H1 (cell line): ENCODE measurements at regions not wholly inside any gene's neighbourhood (a gene's known extent, or its start where the extent isn't known, plus 50 kb on each side); places are given as distances from the start of the nearest gene placed in this dataset.

Source experiments
- CTCF ChIA-PET: fragments of 300-600 bp; sonication (Branson Sonifier 250); formaldehyde crosslinking; loops from one replicate; lab custom pipeline; 2021; ENCODE audit not compliant: partially characterized antibody; lab: Charles Lee
- POLR2A ChIA-PET: fragments of 300-600 bp; sonication (Branson Sonifier 250); formaldehyde crosslinking; loops from one replicate; lab custom pipeline; 2021; ENCODE audit warnings: inconsistent platforms; ENCODE audit not compliant: partially characterized antibody; lab: Charles Lee
- DNase-seq, 2 experiments: peaks; one replicate each; pipeline versions ENCODE4 v3.0.0 to v3.0.0-alpha.2; 2010 to 2022; ENCODE audit warnings: low spot score in 2 of 2, low read depth in 1 of 2, mixed read lengths in 1 of 2
- FAIRE-seq: peaks from 2 replicates; lab custom pipeline; 2011; peaks lifted over from hg19 to GRCh38; lab: Jason Lieb, UNC
- H2AFZ ChIP-seq: 2 replicates; pipeline ENCODE4 v1.8.1; 2012; ENCODE audit warnings: low read length, inconsistent platforms
- H2AK5ac ChIP-seq: 2 replicates; pipeline ENCODE4 v1.6.1; 2013; ENCODE audit warnings: low read depth, low read length
- H2BK120ac ChIP-seq: replicated peaks from 2 replicates; pipeline ENCODE3; 2013; ENCODE audit warnings: low read depth, low read length, inconsistent platforms
- H2BK12ac ChIP-seq: 2 replicates; pipeline ENCODE4 v1.6.1; 2013; ENCODE audit warnings: low read depth, low read length
- H2BK15ac ChIP-seq: 2 replicates; pipeline ENCODE4 v1.6.1; 2013; ENCODE audit warnings: low read length
- H2BK20ac ChIP-seq: 2 replicates; pipeline ENCODE4 v1.6.1; 2013; ENCODE audit warnings: low read length
- H2BK5ac ChIP-seq: 2 replicates; pipeline ENCODE4 v1.6.1; 2013; ENCODE audit warnings: low read depth, low read length
- H3K14ac ChIP-seq: 2 replicates; pipeline ENCODE4 v1.6.1; 2013; ENCODE audit warnings: inconsistent platforms; ENCODE audit not compliant: insufficient read length
- H3K18ac ChIP-seq: 2 replicates; pipeline ENCODE4 v1.6.1; 2013; ENCODE audit warnings: low read length; ENCODE audit errors: extremely low read depth
- H3K23ac ChIP-seq: 2 replicates; pipeline ENCODE4 v1.6.1; 2013; ENCODE audit warnings: inconsistent platforms; ENCODE audit not compliant: insufficient read length
- H3K23me2 ChIP-seq: 2 replicates; pipeline ENCODE4 v1.6.1; 2013; ENCODE audit warnings: low read depth, low read length
- H3K27ac ChIP-seq: 2 replicates; pipeline ENCODE4 v1.6.1; 2011; ENCODE audit warnings: low read depth, low read length, inconsistent platforms
- H3K27me3 ChIP-seq, 4 experiments: replicated peaks in 1 of 4; 1 replicate in 1 of 4; 2 replicates in 3 of 4; pipeline versions ENCODE4 v1.6.1 to v1.8.1; 2011 to 2013; ENCODE audit warnings: low read length in 3 of 4, mild to moderate bottlenecking in 3 of 4, inconsistent platforms in 2 of 4, mixed read lengths in 2 of 4, moderate library complexity in 1 of 4; ENCODE audit not compliant: control insufficient read depth in 3 of 4, insufficient read depth in 3 of 4; ENCODE audit errors: extremely low read depth in 1 of 4
- H3K36me3 ChIP-seq, 4 experiments: 2 replicates each; pipeline versions ENCODE4 v1.6.1 to v1.8.1; 2011 to 2013; ENCODE audit warnings: mild to moderate bottlenecking in 4 of 4, low read length in 3 of 4, moderate library complexity in 2 of 4, control low read depth in 1 of 4, inconsistent platforms in 1 of 4; ENCODE audit not compliant: insufficient read depth in 4 of 4, control insufficient read depth in 2 of 4
- H3K4ac ChIP-seq: replicated peaks from 2 replicates; pipeline ENCODE3; 2013; ENCODE audit warnings: low read length, low read depth, mixed read lengths, inconsistent platforms; ENCODE audit not compliant: insufficient read length
- H3K4me1 ChIP-seq, 4 experiments: replicated peaks in 1 of 4; 1 replicate in 1 of 4; 2 replicates in 3 of 4; pipeline versions ENCODE4 v1.6.1 to v1.8.1; 2011 to 2013; ENCODE audit warnings: low read length in 3 of 4, inconsistent platforms in 2 of 4, mixed read lengths in 1 of 4; ENCODE audit not compliant: insufficient read depth in 4 of 4, control insufficient read depth in 3 of 4
- H3K4me2 ChIP-seq, 2 experiments: 2 replicates each; pipeline versions ENCODE4 v1.6.1 to v1.8.1; 2011 to 2013; ENCODE audit warnings: low read depth in 2 of 2, low read length in 2 of 2, control low read depth in 1 of 2, inconsistent platforms in 1 of 2, mild to moderate bottlenecking in 1 of 2; ENCODE audit not compliant: insufficient read depth in 1 of 2
- H3K4me3 ChIP-seq, 4 experiments: fragments of 200-600, 300-600 bp in 1 of 4; sonication (generic), shearing (Covaris generic), sonication (Bioruptor Twin) in 1 of 4; 2 replicates each; pipeline versions ENCODE4 v1.5.1 to v1.8.1; 2011 to 2016; ENCODE audit warnings: low read length in 4 of 4, low read depth in 3 of 4, control low read depth in 2 of 4, inconsistent platforms in 2 of 4, mild to moderate bottlenecking in 2 of 4, mixed read lengths in 1 of 4, moderate library complexity in 1 of 4; ENCODE audit not compliant: insufficient read depth in 2 of 4; ENCODE audit errors: extremely low read depth in 1 of 4
- H3K56ac ChIP-seq: replicated peaks from 2 replicates; pipeline ENCODE3; 2013; ENCODE audit warnings: low read depth, mild to moderate bottlenecking, mixed read lengths, low read length, inconsistent platforms; ENCODE audit not compliant: insufficient read length
- H3K79me1 ChIP-seq: 2 replicates; pipeline ENCODE4 v1.6.1; 2013; ENCODE audit warnings: low read depth, low read length, control low read depth
- H3K79me2 ChIP-seq, 2 experiments: 2 replicates each; pipeline versions ENCODE4 v1.6.1 to v1.8.1; 2012 to 2013; ENCODE audit warnings: low read length in 2 of 2, mild to moderate bottlenecking in 2 of 2, inconsistent platforms in 1 of 2; ENCODE audit not compliant: insufficient read depth in 2 of 2, control insufficient read depth in 1 of 2
- H3K9ac ChIP-seq, 4 experiments: replicated peaks in 1 of 4; 1 replicate in 1 of 4; 2 replicates in 3 of 4; pipeline versions ENCODE4 v1.6.1 to v1.8.1; 2011 to 2013; ENCODE audit warnings: low read depth in 3 of 4, low read length in 3 of 4, control low read depth in 2 of 4, mild to moderate bottlenecking in 2 of 4, moderate library complexity in 2 of 4, inconsistent platforms in 1 of 4; ENCODE audit errors: extremely low read depth in 1 of 4
- H3K9me3 ChIP-seq, 2 experiments: 2 replicates each; pipeline versions ENCODE4 v1.6.1 to v1.8.1; 2012 to 2013; ENCODE audit warnings: mild to moderate bottlenecking in 2 of 2, moderate library complexity in 2 of 2, control low read depth in 1 of 2, inconsistent platforms in 1 of 2, low read depth in 1 of 2, low read length in 1 of 2, mixed read lengths in 1 of 2; ENCODE audit not compliant: insufficient read depth in 2 of 2
- H4K20me1 ChIP-seq, 2 experiments: replicated peaks in 1 of 2; 2 replicates each; pipeline versions ENCODE3 to v1.8.1; 2011 to 2013; ENCODE audit warnings: inconsistent platforms in 2 of 2, low read length in 2 of 2, mild to moderate bottlenecking in 1 of 2; ENCODE audit not compliant: insufficient read depth in 2 of 2, control insufficient read depth in 1 of 2
- H4K5ac ChIP-seq: 2 replicates; pipeline ENCODE4 v1.6.1; 2013; ENCODE audit warnings: low read length, low read depth, mixed read lengths, inconsistent platforms; ENCODE audit not compliant: insufficient read length
- H4K8ac ChIP-seq: 2 replicates; pipeline ENCODE4 v1.8.0; 2013; ENCODE audit warnings: mild to moderate bottlenecking, moderate library complexity, low read length, inconsistent platforms; ENCODE audit not compliant: insufficient read depth; ENCODE audit errors: extremely low read depth
- H4K91ac ChIP-seq: replicated peaks from 2 replicates; pipeline ENCODE3; 2013; ENCODE audit warnings: low read length, mixed read lengths, inconsistent platforms; ENCODE audit not compliant: insufficient read length
- CHD2 ChIP-seq: IDR thresholded peaks from 2 replicates; pipeline ENCODE4 v1.6.1; 2012; ENCODE audit warnings: low read length, improper control_type of control experiment
- CTBP2 ChIP-seq: IDR thresholded peaks from 2 replicates; pipeline ENCODE4 v1.7.0; 2011; ENCODE audit warnings: borderline replicate concordance, mild to moderate bottlenecking, moderate library complexity, mixed read lengths, low read length; ENCODE audit not compliant: insufficient read depth, insufficient read length
- HDAC2 ChIP-seq, 2 experiments: fragments of 300-600 bp in 1 of 2; sonication (generic) in 1 of 2; IDR thresholded peaks; 2 replicates each; pipeline ENCODE4 v1.6.1; 2011 to 2012; ENCODE audit warnings: low read depth in 2 of 2, low read length in 2 of 2, mild to moderate bottlenecking in 2 of 2, moderate library complexity in 2 of 2, borderline replicate concordance in 1 of 2, inconsistent platforms in 1 of 2
- HDAC6 ChIP-seq: IDR thresholded peaks from one replicate; pipeline ENCODE4 v1.7.1; 2012; ENCODE audit warnings: low read depth, mild to moderate bottlenecking, inconsistent platforms, low read length, moderate library complexity
- KDM5A ChIP-seq: fragments of 200-600 bp; IDR thresholded peaks from 2 replicates; pipeline ENCODE4 v1.7.1; 2012; ENCODE audit warnings: mild to moderate bottlenecking, low read length, inconsistent platforms, mixed read lengths
- SAP30 ChIP-seq: fragments of 300-600 bp; sonication (generic); IDR thresholded peaks from 2 replicates; pipeline ENCODE4 v1.7.1; 2012; ENCODE audit warnings: low read length, moderate library complexity, mild to moderate bottlenecking, inconsistent platforms; ENCODE audit not compliant: insufficient read depth, insufficient replicate concordance
- SP2 ChIP-seq: IDR thresholded peaks from 2 replicates; pipeline ENCODE4 v1.6.1; 2012; ENCODE audit warnings: mild to moderate bottlenecking, low read length, inconsistent platforms
- SP4 ChIP-seq: IDR thresholded peaks from 2 replicates; pipeline ENCODE4 v1.6.1; 2012; ENCODE audit warnings: low read length, inconsistent platforms
- TEAD4 ChIP-seq: IDR thresholded peaks from 2 replicates; pipeline ENCODE4 v1.6.1; 2012; ENCODE audit warnings: low read depth, low read length, inconsistent platforms, mixed read lengths
- USF2 ChIP-seq: IDR thresholded peaks from 2 replicates; pipeline ENCODE4 v1.6.1; 2011; ENCODE audit warnings: low read length, improper control_type of control experiment
- WGBS, 2 experiments: shearing (Covaris generic) in 1 of 2; methylation state at CpG; one replicate each; pipeline versions ENCODE4 v1.1.6 to v1.1.7; 2013 to 2015; ENCODE audit warnings: low lambda C conversion rate in 2 of 2, mixed read lengths in 2 of 2, inconsistent platforms in 1 of 2, low coverage in 1 of 2, missing lambda C conversion rate in 1 of 2; ENCODE audit not compliant: insufficient replicate concordance in 2 of 2, insufficient coverage in 1 of 2, insufficient read length in 1 of 2; ENCODE audit errors: extremely low coverage in 1 of 2, missing lambda C conversion rate in 1 of 2; 5-methylcytosine and 5-hydroxymethylcytosine counted together
- TF ChIP-seq, protein P1 (sequence below): IDR thresholded peaks from 2 replicates; pipeline ENCODE4 v1.6.1; 2012; ENCODE audit warnings: inconsistent platforms

DNA sequence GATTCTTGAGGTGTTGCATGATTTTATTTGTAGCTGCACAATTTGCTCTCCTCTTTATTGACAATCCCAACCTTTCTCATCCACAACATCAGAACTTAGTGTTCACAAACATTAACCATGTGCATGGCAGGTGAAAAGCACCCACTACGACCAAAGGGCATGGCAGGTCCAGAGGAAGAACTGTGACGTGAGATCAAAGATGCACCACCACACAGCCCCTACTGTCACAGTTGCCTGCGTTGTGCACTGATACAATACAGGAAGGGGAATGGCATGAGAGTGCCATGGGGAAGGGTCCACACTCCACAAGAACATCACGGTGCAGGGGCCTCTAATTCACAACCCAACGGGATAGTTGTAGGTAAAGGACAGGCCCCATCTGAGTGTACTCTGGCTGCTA, 217.1 kb upstream of the PFKP start:
- H4K20me1 ChIP-seq: no peaks in the 10 kb centered on the region
- DNase-seq (no peak), FAIRE-seq (no peak)
- H3K27me3 ChIP-seq: no peaks in the 10 kb centered on the region
- H3K23me2 ChIP-seq: no peaks in the 10 kb centered on the region
- H2BK15ac ChIP-seq: no peak overlapping the region
- H3K9me3 ChIP-seq: no peaks in the 10 kb centered on the region
- WGBS, 2 experiments: 97% methylated on average over 5 of the region's 5 CpGs; no CpG with 5 or more reads in 1 of the 2 experiments
- no peak overlapping the region for H3K23ac ChIP-seq
- no peak overlapping the region for H3K14ac ChIP-seq
- no peak overlapping the region for H2AFZ ChIP-seq
- POLR2A ChIA-PET: no interaction called here
- no peak overlapping the region for H3K18ac ChIP-seq
- H3K4me2 ChIP-seq: no peak overlapping the region
- H3K4me3 ChIP-seq: no peak overlapping the region
- H2BK5ac ChIP-seq: no peak overlapping the region
- no peaks in the 10 kb centered on the region for H3K79me2 ChIP-seq
- CTCF ChIA-PET: interaction anchor here (4.0 kb wide), 1 partner anchor 11 kb away, joined by 16 read pairs; no protein-coding TSS in a partner anchor
- H4K91ac ChIP-seq: no peak overlapping the region
- H4K5ac ChIP-seq: no peak overlapping the region
- no peak overlapping the region for H3K9ac ChIP-seq
- no peak overlapping the region for H2BK20ac ChIP-seq
- no peaks in the 10 kb centered on the region for H3K4me1 ChIP-seq
- H3K4ac ChIP-seq: no peak overlapping the region
- no peaks in the 10 kb centered on the region for H3K36me3 ChIP-seq
- H3K79me1 ChIP-seq: no peaks in the 10 kb centered on the region
- no peak overlapping the region for H3K27ac ChIP-seq
- no peak overlapping the region for H2BK120ac ChIP-seq
- H2BK12ac ChIP-seq: no peak overlapping the region
- no peak overlapping the region for H2AK5ac ChIP-seq
- no peak overlapping the region for H3K56ac ChIP-seq
- no peak overlapping the region for H4K8ac ChIP-seq
- no peak for TF ChIP-seq KDM5A
- TF ChIP-seq CHD2: no peak
- TF ChIP-seq HDAC6: no peak
- TF ChIP-seq HDAC2 (IDR thresholded peaks at IDR 0.05; ENCODE audit: borderline replicate concordance in 1 of 2, low read depth in 2 of 2, low read length in 2 of 2): no peak
- no peak for TF ChIP-seq USF2
- no peak for TF ChIP-seq SAP30
- TF ChIP-seq CTBP2: no peak
- TF ChIP-seq, protein P1, sequence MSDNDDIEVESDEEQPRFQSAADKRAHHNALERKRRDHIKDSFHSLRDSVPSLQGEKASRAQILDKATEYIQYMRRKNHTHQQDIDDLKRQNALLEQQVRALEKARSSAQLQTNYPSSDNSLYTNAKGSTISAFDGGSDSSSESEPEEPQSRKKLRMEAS: no peak
- no peak for TF ChIP-seq SP2
- TF ChIP-seq TEAD4: no peak
- TF ChIP-seq SP4: no peak
